ENCODE measurements at regions not wholly inside any gene's neighbourhood (a gene's known extent, or its start where the extent isn't known, plus 50 kb on each side); places are given as distances from the start of the nearest gene placed in this dataset.
"Not testable (repeated sequence)": the region's sequence is repeated elsewhere in the genome, so short reads cannot be mapped to it uniquely, and the experiment has no call there.

- no peak for DNase-seq (ENCODE audit: low read depth)
Observed at GRCh38 chr11:44452827-44453572, 112.5 kb upstream of the CD82 start.

- DNase-seq (ENCODE audit: low read depth) = no peak
Observed at GRCh38 chr11:44453871-44454270, 111.6 kb upstream of the CD82 start.

- DNase-seq (ENCODE audit: low read depth) = no peak
Observed at GRCh38 chr11:44454666-44455065, 110.8 kb upstream of the CD82 start.

- DNase-seq (ENCODE audit: low read depth) = no peak
Observed at GRCh38 chr11:44456544-44457300, 108.7 kb upstream of the CD82 start.

GRCh38 chr11:44457862-44458261, 107.6 kb upstream of the CD82 start:
- DNase-seq (ENCODE audit: low read depth) = no peak

- no peak for DNase-seq (ENCODE audit: low read depth)
Observed at GRCh38 chr11:44463751-44464150, 101.7 kb upstream of the CD82 start.

- DNase-seq (ENCODE audit: low read depth) = no peak
Observed at GRCh38 chr11:44464741-44465140, 100.7 kb upstream of the CD82 start.

- DNase-seq (ENCODE audit: low read depth) = no peak
Observed at GRCh38 chr11:44466531-44467205, 98.8 kb upstream of the CD82 start.

- DNase-seq (ENCODE audit: low read depth) = no peak
Observed at GRCh38 chr11:44467413-44467812, 98.0 kb upstream of the CD82 start.

- DNase-seq (ENCODE audit: low read depth) = no peak
Observed at GRCh38 chr11:44467931-44468330, 97.5 kb upstream of the CD82 start.

GRCh38 chr11:44468345-44468988, 97.0 kb upstream of the CD82 start:
- DNase-seq (ENCODE audit: low read depth) = no peak

- DNase-seq (ENCODE audit: low read depth) = no peak
Observed at GRCh38 chr11:44469412-44469811, 96.1 kb upstream of the CD82 start.

GRCh38 chr11:44470854-44471253, 94.6 kb upstream of the CD82 start:
- DNase-seq (ENCODE audit: low read depth) = no peak

GRCh38 chr11:44471603-44472002, 93.9 kb upstream of the CD82 start:
- no peak for DNase-seq (ENCODE audit: low read depth)

GRCh38 chr11:44472916-44473315, 92.5 kb upstream of the CD82 start:
- DNase-seq (ENCODE audit: low read depth) = no peak

GRCh38 chr11:44474702-44475101, 90.8 kb upstream of the CD82 start:
- DNase-seq (ENCODE audit: low read depth) = no peak

GRCh38 chr11:44475114-44475686, 90.3 kb upstream of the CD82 start:
- DNase-seq (ENCODE audit: low read depth) = no peak

GRCh38 chr11:44482338-44482737, 83.1 kb upstream of the CD82 start:
- DNase-seq (ENCODE audit: low read depth) = not testable (repeated sequence)

- DNase-seq (ENCODE audit: low read depth) = no peak
Observed at GRCh38 chr11:44483919-44484610, 81.4 kb upstream of the CD82 start.

GRCh38 chr11:44488165-44488965, 77.1 kb upstream of the CD82 start:
- DNase-seq (ENCODE audit: low read depth) = no peak

GRCh38 chr11:44493383-44493782, 72.1 kb upstream of the CD82 start:
- DNase-seq (ENCODE audit: low read depth) = no peak
